OCI-LY3 (cell line): ENCODE measurements at regions not wholly inside any gene's neighbourhood (a gene's known extent, or its start where the extent isn't known, plus 50 kb on each side); places are given as distances from the start of the nearest gene placed in this dataset.

ENCODE experiments used
- H2AFZ ChIP-seq: fragments of 200-600, 300-600 bp; shearing (Covaris generic); 2 replicates; pipeline ENCODE4 v1.6.0; 2014; ENCODE audit warnings: antibody characterized with exemption, low read depth, low read length
- H3K27ac ChIP-seq: fragments of 200-600, 300-600 bp; sonication (generic); 2 replicates; pipeline ENCODE4 v1.5.1; 2014; ENCODE audit warnings: mild to moderate bottlenecking, low read length, moderate library complexity, mixed read lengths
- H3K27me3 ChIP-seq: fragments of 200-600, 300-600 bp; sonication (generic); 2 replicates; pipeline ENCODE4 v1.6.1; 2014; ENCODE audit warnings: low read depth, low read length, mixed read lengths
- H3K36me3 ChIP-seq: fragments of 200-600, 300-600 bp; sonication (generic); replicated peaks from 2 replicates; pipeline ENCODE3; 2014; ENCODE audit warnings: low read depth, low read length, mixed read lengths
- H3K4me1 ChIP-seq: fragments of 300-600, 200-600 bp; sonication (generic); 2 replicates; pipeline ENCODE4 v1.6.1; 2014; ENCODE audit warnings: low read length, mixed read lengths
- H3K4me2 ChIP-seq: fragments of 200-600, 300-600 bp; sonication (generic); 2 replicates; pipeline ENCODE4 v1.6.1; 2014; ENCODE audit warnings: low read length, mixed read lengths
- H3K4me3 ChIP-seq: fragments of 300-600, 200-600 bp; sonication (generic); 2 replicates; pipeline ENCODE4 v1.5.1; 2014; ENCODE audit warnings: antibody characterized with exemption, mild to moderate bottlenecking, low read length, moderate library complexity
- H3K79me2 ChIP-seq: fragments of 300-600, 200-600 bp; shearing (Covaris generic); 2 replicates; pipeline ENCODE4 v1.6.1; 2014; ENCODE audit warnings: mild to moderate bottlenecking, low read length, mixed read lengths
- H3K9ac ChIP-seq: fragments of 300-600, 200-600 bp; shearing (Covaris generic); 2 replicates; pipeline ENCODE4 v1.6.0; 2014; ENCODE audit warnings: mild to moderate bottlenecking, low read length, moderate library complexity
- H3K9me3 ChIP-seq: fragments of 200-600, 300-600 bp; shearing (Covaris generic); 2 replicates; pipeline ENCODE4 v1.6.1; 2014; ENCODE audit warnings: low read length, mixed read lengths; ENCODE audit not compliant: insufficient read depth
- H4K20me1 ChIP-seq: fragments of 200-600, 300-600 bp; sonication (generic); 2 replicates; pipeline ENCODE4 v1.6.1; 2016; ENCODE audit warnings: low read length, mixed read lengths; ENCODE audit not compliant: insufficient read depth
- EZH2phosphoT487 ChIP-seq: fragments of 200-600 bp; shearing (Covaris generic); IDR thresholded peaks from 2 replicates; pipeline ENCODE4 v1.6.1; 2018; ENCODE audit warnings: antibody characterized with exemption, mixed run types, low read depth
- TF ChIP-seq, protein P1 (sequence below): fragments of 200-600, 300-600 bp; sonication (generic); IDR thresholded peaks from 2 replicates; pipeline ENCODE4 v1.5.1; 2014; ENCODE audit warnings: antibody characterized with exemption, low read length, low read depth

- H3K27ac ChIP-seq: no peak overlapping the region
- H3K4me1 ChIP-seq: no peaks in the 10 kb centered on the region
- H4K20me1 ChIP-seq: no peaks in the 10 kb centered on the region
- H3K9ac ChIP-seq: no peak overlapping the region
- TF ChIP-seq, protein P1, sequence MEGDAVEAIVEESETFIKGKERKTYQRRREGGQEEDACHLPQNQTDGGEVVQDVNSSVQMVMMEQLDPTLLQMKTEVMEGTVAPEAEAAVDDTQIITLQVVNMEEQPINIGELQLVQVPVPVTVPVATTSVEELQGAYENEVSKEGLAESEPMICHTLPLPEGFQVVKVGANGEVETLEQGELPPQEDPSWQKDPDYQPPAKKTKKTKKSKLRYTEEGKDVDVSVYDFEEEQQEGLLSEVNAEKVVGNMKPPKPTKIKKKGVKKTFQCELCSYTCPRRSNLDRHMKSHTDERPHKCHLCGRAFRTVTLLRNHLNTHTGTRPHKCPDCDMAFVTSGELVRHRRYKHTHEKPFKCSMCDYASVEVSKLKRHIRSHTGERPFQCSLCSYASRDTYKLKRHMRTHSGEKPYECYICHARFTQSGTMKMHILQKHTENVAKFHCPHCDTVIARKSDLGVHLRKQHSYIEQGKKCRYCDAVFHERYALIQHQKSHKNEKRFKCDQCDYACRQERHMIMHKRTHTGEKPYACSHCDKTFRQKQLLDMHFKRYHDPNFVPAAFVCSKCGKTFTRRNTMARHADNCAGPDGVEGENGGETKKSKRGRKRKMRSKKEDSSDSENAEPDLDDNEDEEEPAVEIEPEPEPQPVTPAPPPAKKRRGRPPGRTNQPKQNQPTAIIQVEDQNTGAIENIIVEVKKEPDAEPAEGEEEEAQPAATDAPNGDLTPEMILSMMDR: no peak
- no peak for TF ChIP-seq EZH2phosphoT487
- H3K9me3 ChIP-seq: no peaks in the 10 kb centered on the region
- H3K36me3 ChIP-seq: no peaks in the 10 kb centered on the region
- no peaks in the 10 kb centered on the region for H3K27me3 ChIP-seq
- no peak overlapping the region for H3K4me2 ChIP-seq
- H3K4me3 ChIP-seq: no peak overlapping the region
- H2AFZ ChIP-seq: no peak overlapping the region
- H3K79me2 ChIP-seq: no peaks in the 10 kb centered on the region
Observed at GRCh38 chr9:82191082-82191770, 202.7 kb downstream of the SPATA31D1 start.

GRCh38 chr9:82192211-82192610 lies 203.6 kb downstream of the SPATA31D1 start:
- Histone ChIP-seq H3K4me1 (no peaks in the 10 kb centered on the region), H3K9me3 (no peaks in the 10 kb centered on the region), H3K4me2 (no peak overlapping the region), H2AFZ (no peak overlapping the region), H3K4me3 (no peak overlapping the region), H4K20me1 (no peaks in the 10 kb centered on the region), H3K79me2 (no peaks in the 10 kb centered on the region), H3K27ac (no peak overlapping the region), H3K36me3 (no peaks in the 10 kb centered on the region), H3K27me3 (no peaks in the 10 kb centered on the region), H3K9ac (no peak overlapping the region)
- TF ChIP-seq, protein P1: no peak
- TF ChIP-seq EZH2phosphoT487: no peak

- Histone ChIP-seq H3K9ac (no peak overlapping the region), H3K79me2 (no peaks in the 10 kb centered on the region), H3K4me1 (no peaks in the 10 kb centered on the region), H3K36me3 (no peaks in the 10 kb centered on the region), H3K27me3 (no peaks in the 10 kb centered on the region), H3K4me2 (no peak overlapping the region), H3K27ac (no peak overlapping the region), H3K9me3 (no peaks in the 10 kb centered on the region), H4K20me1 (no peaks in the 10 kb centered on the region), H2AFZ (no peak overlapping the region), H3K4me3 (no peak overlapping the region)
- no peak for TF ChIP-seq EZH2phosphoT487
- TF ChIP-seq, protein P1: no peak
Observed at GRCh38 chr9:82196622-82197441, 208.3 kb downstream of the SPATA31D1 start.

GRCh38 chr9:82201196-82201595 lies 212.6 kb downstream of the SPATA31D1 start:
- Histone ChIP-seq H3K4me3 (no peak overlapping the region), H3K27me3 (no peaks in the 10 kb centered on the region), H3K27ac (no peak overlapping the region), H3K4me2 (no peak overlapping the region), H3K9me3 (no peaks in the 10 kb centered on the region), H3K4me1 (peaks cover 4% of the 10 kb centered on the region), H3K36me3 (no peaks in the 10 kb centered on the region), H4K20me1 (no peaks in the 10 kb centered on the region), H3K79me2 (no peaks in the 10 kb centered on the region), H2AFZ (no peak overlapping the region), H3K9ac (no peak overlapping the region)
- TF ChIP-seq, protein P1: no peak
- no peak for TF ChIP-seq EZH2phosphoT487
